Thyroid gland (tissue), 4 donors: ENCODE measurements at regions not wholly inside any gene's neighbourhood (a gene's known extent, or its start where the extent isn't known, plus 50 kb on each side); places are given as distances from the start of the nearest gene placed in this dataset.

Source experiments
- DNase-seq, 2 donors: peaks; one replicate each; pipeline ENCODE4 v3.0.0-alpha.2; 2019
- H3K27ac ChIP-seq, 3 donors: fragments of 200-600 bp; sonication (generic); 1 replicate in 2 of 3; 2 replicates in 1 of 3; pipeline ENCODE4 v1.5.1; 2016 to 2019; ENCODE audit warnings: mild to moderate bottlenecking in 1 of 3, moderate library complexity in 1 of 3
- H3K27me3 ChIP-seq: fragments of 200-600 bp; sonication (generic); one replicate; pipeline ENCODE4 v1.5.1; 2019
- H3K36me3 ChIP-seq, 2 donors: fragments of 200-600 bp; sonication (generic); one replicate each; pipeline ENCODE4 v1.5.1; 2016 to 2019
- H3K4me1 ChIP-seq, 2 donors: fragments of 200-600 bp; sonication (generic); one replicate each; pipeline ENCODE4 v1.5.1; 2017 to 2019
- H3K4me3 ChIP-seq, 3 donors: fragments of 200-600 bp; sonication (generic); replicated peaks in 1 of 3; 1 replicate in 2 of 3; 2 replicates in 1 of 3; pipeline ENCODE4 v1.5.1; 2016; ENCODE audit warnings: mild to moderate bottlenecking in 1 of 3
- H3K9me3 ChIP-seq: fragments of 200-600 bp; sonication (generic); one replicate; pipeline ENCODE4 v1.5.1; 2017
- CTCF ChIP-seq, 6 experiments: fragments of 200-600 bp in 3 of 6; fragments of 450-650 bp in 3 of 6; sonication (generic) in 3 of 6; IDR thresholded peaks; one replicate each; pipeline ENCODE4 v1.5.1; 2016 to 2019; ENCODE audit warnings: antibody characterized with exemption in 6 of 6, mild to moderate bottlenecking in 2 of 6, inconsistent platforms in 1 of 6, moderate library complexity in 1 of 6
- POLR2A ChIP-seq, 2 donors: fragments of 450-650 bp; IDR thresholded peaks; one replicate each; pipeline ENCODE4 v1.6.1; 2017; ENCODE audit warnings: antibody characterized with exemption in 2 of 2, mild to moderate bottlenecking in 2 of 2, moderate library complexity in 1 of 2
- WGBS, 2 donors: methylation state at CpG; one replicate each; pipeline ENCODE4 v1.1.5; 2017; 5-methylcytosine and 5-hydroxymethylcytosine counted together
- intact Hi-C: fragments of 100-400 bp; cut with DNase I; formaldehyde crosslinking; loops from one replicate; pipeline ENCODE4 v1.15.1; 2023

DNA sequence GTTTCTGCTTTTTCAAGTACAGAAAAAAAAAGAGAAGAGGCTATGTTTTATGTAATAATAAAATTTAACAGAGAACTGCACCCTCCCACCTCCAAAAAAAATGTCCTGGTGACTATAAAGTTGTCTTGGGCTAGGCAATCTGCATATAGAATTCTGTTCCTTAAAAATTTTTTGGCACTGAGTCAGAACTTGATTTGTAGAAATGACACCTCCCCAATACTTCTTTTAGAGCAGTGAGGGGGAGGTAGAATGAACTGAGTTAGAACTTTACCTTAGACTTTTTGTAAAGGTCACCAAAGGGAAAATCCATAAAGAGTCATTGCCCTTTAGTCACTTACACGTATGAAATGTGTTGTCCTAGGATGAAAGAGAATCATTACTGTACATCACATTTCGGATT is 80.0 kb downstream of the BTG1 start:
- TF ChIP-seq CTCF (IDR thresholded peaks at IDR 0.05) (no peak), POLR2A (IDR thresholded peaks at IDR 0.05) (no peak)
- Histone ChIP-seq H3K4me3 (no peak overlapping the region), H3K27me3 (no peaks in the 10 kb centered on the region), H3K36me3 (no peaks in the 10 kb centered on the region), H3K9me3 (no peaks in the 10 kb centered on the region), H3K27ac (no peak overlapping the region), H3K4me1 (no peaks in the 10 kb centered on the region)
- intact Hi-C loops: no loop called here
- WGBS, 2 donors: 93 to 96% methylated on average over 2 of the region's 2 CpGs
- no peak for DNase-seq

DNA sequence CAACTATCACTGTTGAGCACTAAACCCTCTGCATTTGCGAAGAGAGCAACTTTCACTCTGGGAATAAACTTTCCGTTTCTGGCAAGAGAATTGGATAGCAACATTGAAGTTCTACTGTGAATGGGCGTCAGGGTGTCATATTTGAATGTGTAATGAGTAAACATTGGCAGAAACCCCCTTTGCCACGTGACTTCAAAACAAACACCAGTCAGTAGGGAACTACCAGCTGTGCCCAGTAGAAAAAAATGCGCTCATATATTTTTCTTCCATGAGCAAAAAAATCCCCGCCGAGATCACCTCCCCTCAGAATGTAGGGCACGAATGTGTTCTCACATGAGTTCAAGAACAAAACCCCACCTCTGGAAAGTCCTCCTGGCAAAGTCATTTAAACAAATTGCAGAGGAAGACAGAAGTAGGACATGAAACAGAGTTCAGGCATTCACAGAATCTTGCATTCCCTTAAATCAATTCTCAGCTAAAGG is 80.6 kb downstream of the BTG1 start:
- intact Hi-C loops: no loop called here
- Histone ChIP-seq H3K27me3 (no peaks in the 10 kb centered on the region), H3K9me3 (no peaks in the 10 kb centered on the region), H3K4me1 (no peaks in the 10 kb centered on the region), H3K36me3 (no peaks in the 10 kb centered on the region), H3K27ac (no peak overlapping the region), H3K4me3 (no peak overlapping the region)
- WGBS, 2 donors: 80 to 82% methylated on average over 8 of the region's 8 CpGs
- no peak for DNase-seq
- TF ChIP-seq CTCF (IDR thresholded peaks at IDR 0.05): no peak
- TF ChIP-seq POLR2A (IDR thresholded peaks at IDR 0.05): no peak

GRCh38 chr12:92064422-92064821 is 81.2 kb downstream of the BTG1 start:
- 82 to 90% methylated on average over 1 of the region's 1 CpG for WGBS, 2 donors
- H3K9me3 ChIP-seq: no peaks in the 10 kb centered on the region
- H3K27ac ChIP-seq: no peak overlapping the region
- intact Hi-C loops: no loop called here
- no peak for DNase-seq
- H3K27me3 ChIP-seq: no peaks in the 10 kb centered on the region
- TF ChIP-seq POLR2A (IDR thresholded peaks at IDR 0.05): no peak
- no peak for TF ChIP-seq CTCF (IDR thresholded peaks at IDR 0.05)
- H3K4me1 ChIP-seq: no peaks in the 10 kb centered on the region
- no peak overlapping the region for H3K4me3 ChIP-seq
- no peaks in the 10 kb centered on the region for H3K36me3 ChIP-seq

GRCh38 chr12:92063641-92064040 is 82.0 kb downstream of the BTG1 start:
- H3K27ac ChIP-seq: no peak overlapping the region
- intact Hi-C loops: no loop called here
- H3K4me1 ChIP-seq: no peaks in the 10 kb centered on the region
- 78 to 79% methylated on average over 3 of the region's 3 CpGs for WGBS, 2 donors
- H3K36me3 ChIP-seq: no peaks in the 10 kb centered on the region
- TF ChIP-seq CTCF (IDR thresholded peaks at IDR 0.05) (no peak), POLR2A (IDR thresholded peaks at IDR 0.05) (no peak)
- H3K27me3 ChIP-seq: no peaks in the 10 kb centered on the region
- DNase-seq: no peak
- no peaks in the 10 kb centered on the region for H3K9me3 ChIP-seq
- H3K4me3 ChIP-seq: no peak overlapping the region

GRCh38 chr12:92062539-92063493 is 82.8 kb downstream of the BTG1 start:
- 86 to 88% methylated on average over 6 of the region's 6 CpGs for WGBS, 2 donors
- Histone ChIP-seq H3K27me3 (no peaks in the 10 kb centered on the region), H3K4me3 (no peak overlapping the region), H3K4me1 (no peaks in the 10 kb centered on the region), H3K27ac (no peak overlapping the region), H3K9me3 (no peaks in the 10 kb centered on the region), H3K36me3 (no peaks in the 10 kb centered on the region)
- TF ChIP-seq POLR2A (IDR thresholded peaks at IDR 0.05): no peak
- no peak for TF ChIP-seq CTCF (IDR thresholded peaks at IDR 0.05)
- DNase-seq: no peak
- intact Hi-C loops: no loop called here
